CD14-positive monocyte (primary cell): ENCODE measurements at regions not wholly inside any gene's neighbourhood (a gene's known extent, or its start where the extent isn't known, plus 50 kb on each side); places are given as distances from the start of the nearest gene placed in this dataset.

Source experiments
- DNase-seq, 3 donors: peaks; one replicate each; pipeline ENCODE4 v3.0.0-alpha.2; 2011 to 2022
- H2AFZ ChIP-seq: 2 replicates; pipeline ENCODE4 v1.6.0; 2012; ENCODE audit warnings: mild to moderate bottlenecking, low read depth, low read length, inconsistent platforms; ENCODE audit not compliant: insufficient read depth, poor library complexity, severe bottlenecking
- H3K27ac ChIP-seq, 2 donors: 1 replicate in 1 of 2; 2 replicates in 1 of 2; pipeline ENCODE4 v1.5.1; 2012 to 2013; ENCODE audit warnings: low read length in 2 of 2, control low read depth in 1 of 2, inconsistent platforms in 1 of 2, low read depth in 1 of 2, mild to moderate bottlenecking in 1 of 2
- H3K27me3 ChIP-seq, 2 donors: one replicate each; pipeline versions ENCODE4 v1.6.0 to v1.6.1; 2011 to 2013; ENCODE audit warnings: low read length in 2 of 2; ENCODE audit not compliant: control insufficient read depth in 2 of 2, insufficient read depth in 2 of 2
- H3K36me3 ChIP-seq, 2 donors: replicated peaks in 1 of 2; 1 replicate in 1 of 2; 2 replicates in 1 of 2; pipeline versions ENCODE4 v1.5.1 to v1.6.1; 2012 to 2013; ENCODE audit warnings: low read length in 2 of 2, control low read depth in 1 of 2, inconsistent platforms in 1 of 2, mild to moderate bottlenecking in 1 of 2; ENCODE audit not compliant: insufficient read depth in 2 of 2, control insufficient read depth in 1 of 2
- H3K4me1 ChIP-seq, 2 donors: 1 replicate in 1 of 2; 2 replicates in 1 of 2; pipeline versions ENCODE4 v1.5.1 to v1.6.1; 2012 to 2013; ENCODE audit warnings: low read length in 2 of 2, control low read depth in 1 of 2, inconsistent platforms in 1 of 2, mild to moderate bottlenecking in 1 of 2, moderate library complexity in 1 of 2; ENCODE audit not compliant: insufficient read depth in 2 of 2, control insufficient read depth in 1 of 2
- H3K4me2 ChIP-seq: replicated peaks from 2 replicates; pipeline ENCODE3; 2012; ENCODE audit warnings: low read length, moderate library complexity, mild to moderate bottlenecking; ENCODE audit not compliant: poor library complexity, severe bottlenecking; ENCODE audit errors: extremely low read depth
- H3K4me3 ChIP-seq, 3 experiments: fragments of 200-600 bp in 1 of 3; sonication (generic) in 1 of 3; replicated peaks in 1 of 3; 1 replicate in 2 of 3; 2 replicates in 1 of 3; pipeline ENCODE4 v1.5.1; 2011 to 2013; ENCODE audit warnings: low read length in 3 of 3, mild to moderate bottlenecking in 3 of 3, control low read depth in 2 of 3, low read depth in 2 of 3, inconsistent platforms in 1 of 3, moderate library complexity in 1 of 3
- H3K79me2 ChIP-seq: 2 replicates; pipeline ENCODE4 v1.6.0; 2012; ENCODE audit warnings: mild to moderate bottlenecking, control low read depth, inconsistent platforms, low read length, moderate library complexity; ENCODE audit not compliant: insufficient read depth
- H3K9ac ChIP-seq: 2 replicates; pipeline ENCODE4 v1.6.0; 2017; ENCODE audit warnings: low read length, mild to moderate bottlenecking; ENCODE audit not compliant: insufficient read depth, poor library complexity, severe bottlenecking
- H3K9me3 ChIP-seq, 2 donors: replicated peaks in 1 of 2; 1 replicate in 1 of 2; 2 replicates in 1 of 2; pipeline versions ENCODE4 v1.5.1 to v1.6.1; 2012 to 2013; ENCODE audit warnings: low read length in 2 of 2, control low read depth in 1 of 2; ENCODE audit not compliant: control insufficient read depth in 1 of 2, insufficient read depth in 1 of 2
- H4K20me1 ChIP-seq: 2 replicates; pipeline ENCODE4 v1.6.0; 2012; ENCODE audit warnings: mild to moderate bottlenecking, low read length, control low read depth, moderate library complexity; ENCODE audit not compliant: insufficient read depth
- H3K27ac Mint-ChIP-seq, 7 donors: one replicate each; pipeline ENCODE4 v1.8.0; 2020; ENCODE audit warnings: mild to moderate bottlenecking in 7 of 7, mixed read lengths in 7 of 7, moderate library complexity in 6 of 7, inconsistent platforms in 2 of 7
- H3K27me3 Mint-ChIP-seq, 3 donors: one replicate each; pipeline ENCODE4 v1.8.0; 2021 to 2022; ENCODE audit warnings: low read depth in 3 of 3, mild to moderate bottlenecking in 3 of 3, mixed read lengths in 3 of 3, moderate library complexity in 3 of 3, inconsistent platforms in 1 of 3
- H3K36me3 Mint-ChIP-seq, 2 donors: one replicate each; pipeline ENCODE4 v1.8.0; 2020; ENCODE audit warnings: mixed read lengths in 2 of 2, inconsistent platforms in 1 of 2, mild to moderate bottlenecking in 1 of 2
- H3K4me1 Mint-ChIP-seq: one replicate; pipeline ENCODE4 v1.8.0; 2020; ENCODE audit warnings: mild to moderate bottlenecking, mixed read lengths
- H3K4me3 Mint-ChIP-seq, 2 donors: one replicate each; pipeline ENCODE4 v1.8.0; 2020; ENCODE audit warnings: mild to moderate bottlenecking in 2 of 2, mixed read lengths in 2 of 2, moderate library complexity in 1 of 2
- H3K9me3 Mint-ChIP-seq, 7 donors: one replicate each; pipeline ENCODE4 v1.8.0; 2020 to 2022; ENCODE audit warnings: mixed read lengths in 7 of 7, mild to moderate bottlenecking in 6 of 7, moderate library complexity in 6 of 7, inconsistent platforms in 2 of 7
- CTCF ChIP-seq: fragments of 200-600 bp; IDR thresholded peaks from one replicate; pipeline ENCODE4 v1.8.0; 2022; ENCODE audit warnings: antibody characterized with exemption, mild to moderate bottlenecking
- WGBS: methylation state at CpG from one replicate; pipeline ENCODE4 v1.1.5; 2013; ENCODE audit warnings: missing lambda C conversion rate; ENCODE audit not compliant: insufficient coverage; 5-methylcytosine and 5-hydroxymethylcytosine counted together
- intact Hi-C, 2 donors: fragments of 100-400 bp; cut with micrococcal nuclease; formaldehyde crosslinking; loops; one replicate each; pipeline versions ENCODE4 v1.15.0 to v1.15.1; 2023

- no peaks in the 10 kb centered on the region for H3K4me1 ChIP-seq
- Mint-ChIP-seq H3K36me3 (no peaks in the 10 kb centered on the region), H3K4me3 (no peak overlapping the region), H3K9me3 (peaks cover 0 to 3% (median 0%) of the 10 kb centered on the region in 7 donors), H3K27ac (no peak overlapping the region), H3K4me1 (no peaks in the 10 kb centered on the region), H3K27me3 (peaks cover 0 to 5% (median 0%) of the 10 kb centered on the region in 3 donors)
- H4K20me1 ChIP-seq, result no peaks in the 10 kb centered on the region
- no peak overlapping the region for H3K9ac ChIP-seq
- H3K27ac ChIP-seq, result no peak overlapping the region
- H3K27me3 ChIP-seq, result no peaks in the 10 kb centered on the region
- H3K36me3 ChIP-seq, result no peaks in the 10 kb centered on the region
- no peaks in the 10 kb centered on the region for H3K9me3 ChIP-seq
- H3K79me2 ChIP-seq, result no peaks in the 10 kb centered on the region
- H3K4me3 ChIP-seq, result no peak overlapping the region
- DNase-seq, result no peak
- WGBS, result 83% methylated on average over 2 of the region's 4 CpGs
- intact Hi-C loops, result no loop called here
- H3K4me2 ChIP-seq, result no peak overlapping the region
- TF ChIP-seq CTCF, result no peak
- no peak overlapping the region for H2AFZ ChIP-seq
Measured at GRCh38 chr3:159147813-159148212, 346.0 kb downstream of the MFSD1 start.

- Histone ChIP-seq H3K4me2 (no peak overlapping the region), H3K9ac (no peak overlapping the region), H3K9me3 (no peaks in the 10 kb centered on the region), H2AFZ (no peak overlapping the region), H3K36me3 (no peaks in the 10 kb centered on the region), H3K4me1 (no peaks in the 10 kb centered on the region), H4K20me1 (no peaks in the 10 kb centered on the region), H3K27ac (no peak overlapping the region), H3K79me2 (no peaks in the 10 kb centered on the region), H3K4me3 (no peak overlapping the region), H3K27me3 (no peaks in the 10 kb centered on the region)
- Mint-ChIP-seq H3K4me1 (no peaks in the 10 kb centered on the region), H3K36me3 (no peaks in the 10 kb centered on the region), H3K27me3 (peaks cover 0 to 2% (median 0%) of the 10 kb centered on the region in 3 donors), H3K4me3 (no peak overlapping the region), H3K27ac (no peak overlapping the region), H3K9me3 (peaks cover 0 to 3% (median 0%) of the 10 kb centered on the region in 7 donors)
- no peak for TF ChIP-seq CTCF
- no peak for DNase-seq
- intact Hi-C loops, result no loop called here
- no CpG with 5 or more reads among the region's 1 CpG for WGBS
Measured at GRCh38 chr3:159148466-159148865, 346.6 kb downstream of the MFSD1 start.
